Loucy (cell line): ENCODE measurements at regions not wholly inside any gene's neighbourhood (a gene's known extent, or its start where the extent isn't known, plus 50 kb on each side); places are given as distances from the start of the nearest gene placed in this dataset.

Experiments
- CTCF ChIP-seq: fragments of 200-600 bp; sonication (generic); conservative IDR thresholded peaks from 2 replicates; pipeline ENCODE4 v1.5.1; 2014; ENCODE audit warnings: mild to moderate bottlenecking, antibody characterized with exemption, low read length
- EZH2phosphoT487 ChIP-seq: fragments of 200-600 bp; IDR thresholded peaks from 2 replicates; pipeline ENCODE4 v1.6.1; 2018; ENCODE audit warnings: antibody characterized with exemption, mild to moderate bottlenecking, moderate library complexity, borderline replicate concordance

GRCh38 chr20:60904730-60905129, 347.3 kb upstream of the CDH4 start:
- no peak for TF ChIP-seq CTCF
- no peak for TF ChIP-seq EZH2phosphoT487
